RWPE2 (cell line): ENCODE measurements at regions not wholly inside any gene's neighbourhood (a gene's known extent, or its start where the extent isn't known, plus 50 kb on each side); places are given as distances from the start of the nearest gene placed in this dataset.

Experiments
- ATAC-seq: fragments of 200-7000 bp; cut with Tn5 transposase; 3 replicates; pipeline ENCODE4 v1.9.1; 2021; ENCODE audit warnings: low read depth
- DNase-seq: peaks from one replicate; pipeline ENCODE4 v3.0.0-alpha.2; 2020; ENCODE audit warnings: low spot score
- H3K27ac ChIP-seq: fragments of 450-650 bp; 2 replicates; pipeline ENCODE4 v1.5.1; 2017; ENCODE audit warnings: mild to moderate bottlenecking; ENCODE audit not compliant: poor library complexity, severe bottlenecking
- H3K27me3 ChIP-seq: fragments of 250-450 bp; sonication (Bioruptor Pico); 2 replicates; pipeline ENCODE4 v1.5.1; 2021; ENCODE audit warnings: mild to moderate bottlenecking, moderate library complexity; ENCODE audit not compliant: insufficient read depth, poor library complexity, severe bottlenecking
- H3K36me3 ChIP-seq: fragments of 250-450 bp; sonication (Bioruptor Pico); 2 replicates; pipeline ENCODE4 v1.5.1; 2020; ENCODE audit warnings: low read depth, mild to moderate bottlenecking, moderate library complexity
- H3K4me1 ChIP-seq: fragments of 250-450 bp; sonication (Bioruptor Pico); 2 replicates; pipeline ENCODE4 v1.5.1; 2021; ENCODE audit warnings: mild to moderate bottlenecking, moderate library complexity; ENCODE audit not compliant: insufficient read depth, poor library complexity, severe bottlenecking
- H3K4me3 ChIP-seq: fragments of 250-450 bp; sonication (Bioruptor Pico); 2 replicates; pipeline ENCODE4 v1.5.1; 2021; ENCODE audit warnings: mild to moderate bottlenecking, moderate library complexity; ENCODE audit not compliant: severe bottlenecking
- H3K9me3 ChIP-seq: fragments of 250-450 bp; sonication (Bioruptor Pico); 2 replicates; pipeline ENCODE4 v1.5.1; 2021; ENCODE audit warnings: mild to moderate bottlenecking, moderate library complexity; ENCODE audit not compliant: severe bottlenecking
- TF ChIP-seq, protein P1 (sequence below): fragments of 450-650 bp; IDR thresholded peaks from one replicate; pipeline ENCODE4 v1.5.1; 2017; ENCODE audit warnings: mild to moderate bottlenecking, moderate library complexity; ENCODE audit not compliant: poor library complexity, severe bottlenecking

DNA sequence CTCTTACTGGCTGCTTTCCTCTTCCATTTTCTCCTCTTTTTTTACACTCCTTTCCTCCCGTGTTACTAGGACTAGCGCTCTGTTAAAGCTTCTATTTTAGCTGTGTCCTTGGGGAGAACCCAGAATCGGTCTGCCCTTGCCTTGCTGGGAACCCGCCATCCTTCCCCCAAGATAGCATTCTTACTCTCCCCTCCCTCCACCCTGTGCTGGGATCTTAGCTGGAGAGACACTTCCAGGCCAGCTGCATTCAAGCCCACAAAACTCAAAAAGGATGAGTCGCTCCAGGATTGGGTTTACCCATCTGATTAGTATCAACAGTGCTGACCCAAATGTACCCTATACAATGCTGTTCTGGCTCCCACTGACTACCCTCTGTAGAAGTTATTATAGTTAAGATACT, 200.5 kb upstream of the ASIC2 start:
- Histone ChIP-seq H3K9me3 (no peaks in the 10 kb centered on the region), H3K4me3 (no peak overlapping the region), H3K27me3 (no peaks in the 10 kb centered on the region), H3K27ac (no peak overlapping the region), H3K4me1 (no peaks in the 10 kb centered on the region), H3K36me3 (no peaks in the 10 kb centered on the region)
- ATAC-seq (no peak), DNase-seq (no peak)
- TF ChIP-seq, protein P1, sequence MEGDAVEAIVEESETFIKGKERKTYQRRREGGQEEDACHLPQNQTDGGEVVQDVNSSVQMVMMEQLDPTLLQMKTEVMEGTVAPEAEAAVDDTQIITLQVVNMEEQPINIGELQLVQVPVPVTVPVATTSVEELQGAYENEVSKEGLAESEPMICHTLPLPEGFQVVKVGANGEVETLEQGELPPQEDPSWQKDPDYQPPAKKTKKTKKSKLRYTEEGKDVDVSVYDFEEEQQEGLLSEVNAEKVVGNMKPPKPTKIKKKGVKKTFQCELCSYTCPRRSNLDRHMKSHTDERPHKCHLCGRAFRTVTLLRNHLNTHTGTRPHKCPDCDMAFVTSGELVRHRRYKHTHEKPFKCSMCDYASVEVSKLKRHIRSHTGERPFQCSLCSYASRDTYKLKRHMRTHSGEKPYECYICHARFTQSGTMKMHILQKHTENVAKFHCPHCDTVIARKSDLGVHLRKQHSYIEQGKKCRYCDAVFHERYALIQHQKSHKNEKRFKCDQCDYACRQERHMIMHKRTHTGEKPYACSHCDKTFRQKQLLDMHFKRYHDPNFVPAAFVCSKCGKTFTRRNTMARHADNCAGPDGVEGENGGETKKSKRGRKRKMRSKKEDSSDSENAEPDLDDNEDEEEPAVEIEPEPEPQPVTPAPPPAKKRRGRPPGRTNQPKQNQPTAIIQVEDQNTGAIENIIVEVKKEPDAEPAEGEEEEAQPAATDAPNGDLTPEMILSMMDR = no peak

DNA sequence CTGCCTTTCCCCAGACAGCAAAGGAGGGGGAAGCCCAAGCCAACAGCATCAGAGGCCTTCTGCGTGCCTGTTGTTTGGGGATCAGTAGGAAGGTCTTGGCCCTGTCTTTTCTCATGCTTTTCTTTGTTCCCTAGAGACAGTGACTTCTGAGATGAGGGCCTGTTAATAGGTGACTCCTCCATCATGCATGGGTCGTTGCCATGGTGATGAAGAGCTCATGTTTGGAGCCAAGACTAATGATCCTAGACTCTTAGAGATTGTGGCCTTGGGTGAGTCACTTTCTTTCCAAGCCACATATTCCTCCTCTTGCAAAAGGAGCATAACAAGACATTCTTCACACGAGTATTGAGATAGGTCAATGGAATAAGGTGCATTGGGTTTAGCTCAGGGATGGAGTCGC, 201.1 kb upstream of the ASIC2 start:
- Histone ChIP-seq H3K27me3 (no peaks in the 10 kb centered on the region), H3K4me1 (no peaks in the 10 kb centered on the region), H3K4me3 (no peak overlapping the region), H3K27ac (no peak overlapping the region), H3K9me3 (no peaks in the 10 kb centered on the region), H3K36me3 (no peaks in the 10 kb centered on the region)
- DNase-seq = no peak
- TF ChIP-seq, protein P1 = no peak
- no peak for ATAC-seq

DNA sequence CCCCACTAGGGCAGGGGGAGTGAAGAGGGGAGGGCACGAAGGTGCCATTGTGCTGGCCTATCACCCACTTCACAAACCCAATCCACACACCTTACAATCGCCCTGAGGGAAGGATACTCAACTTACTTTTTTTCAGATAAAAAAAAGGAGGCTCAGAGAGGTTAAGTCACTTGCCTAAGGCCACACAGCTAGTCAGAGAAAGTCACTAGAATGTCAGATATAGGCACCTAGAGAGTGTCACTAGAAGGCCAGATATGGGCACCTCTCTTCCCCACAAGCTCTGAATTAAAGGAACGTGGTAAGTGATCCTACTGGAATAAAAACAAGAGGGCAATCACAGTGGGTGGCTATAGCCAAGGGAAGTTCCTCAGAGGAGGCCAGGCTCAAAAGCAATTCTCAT, 204.5 kb upstream of the ASIC2 start:
- H3K9me3 ChIP-seq = no peaks in the 10 kb centered on the region
- ATAC-seq = no peak
- TF ChIP-seq, protein P1 = no peak
- no peak overlapping the region for H3K4me3 ChIP-seq
- no peak overlapping the region for H3K27ac ChIP-seq
- H3K27me3 ChIP-seq = no peaks in the 10 kb centered on the region
- H3K4me1 ChIP-seq = no peaks in the 10 kb centered on the region
- DNase-seq = no peak
- no peaks in the 10 kb centered on the region for H3K36me3 ChIP-seq

DNA sequence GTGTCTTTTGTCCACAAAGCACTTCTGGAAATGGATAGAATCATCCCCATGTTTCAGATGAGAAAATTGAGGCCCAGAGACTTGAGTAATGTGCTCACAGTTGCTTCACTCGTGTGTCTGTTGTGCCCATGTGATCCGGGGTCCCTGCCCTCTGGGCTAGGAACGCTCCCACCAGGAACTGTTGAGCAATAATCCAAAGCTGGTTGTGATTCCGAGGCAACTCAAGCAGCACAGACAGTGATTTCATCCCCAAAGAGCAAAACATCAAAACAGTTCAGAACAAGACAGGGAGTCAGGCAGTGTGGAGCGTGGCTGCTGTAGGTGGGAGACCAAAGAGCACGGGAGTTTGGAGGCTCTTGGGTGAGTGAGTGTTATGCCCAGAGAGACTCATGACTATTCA, 205.0 kb upstream of the ASIC2 start:
- H3K4me1 ChIP-seq = no peaks in the 10 kb centered on the region
- H3K9me3 ChIP-seq = no peaks in the 10 kb centered on the region
- no peaks in the 10 kb centered on the region for H3K27me3 ChIP-seq
- ATAC-seq (no peak), DNase-seq (no peak)
- TF ChIP-seq, protein P1 = no peak
- no peak overlapping the region for H3K27ac ChIP-seq
- no peak overlapping the region for H3K4me3 ChIP-seq
- H3K36me3 ChIP-seq = no peaks in the 10 kb centered on the region

DNA sequence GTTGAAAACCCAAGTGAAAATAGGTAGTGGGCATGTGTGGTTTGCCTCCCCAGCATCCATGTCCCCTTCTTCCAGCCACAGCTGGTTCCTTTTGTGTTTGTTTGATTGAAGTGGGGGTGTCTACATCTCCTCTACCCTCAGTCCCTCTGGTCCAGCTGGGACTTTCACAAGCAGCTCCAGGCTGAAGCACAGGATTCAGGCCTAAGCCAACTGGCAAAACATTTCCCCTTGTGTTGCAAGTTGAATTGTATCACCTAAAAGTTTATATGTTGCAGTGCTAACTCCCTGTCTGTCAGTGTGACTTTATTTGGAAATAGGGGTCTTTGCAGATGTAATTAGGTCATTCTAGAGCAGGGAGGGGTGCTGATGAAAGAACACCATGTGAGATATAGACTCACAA, 205.9 kb upstream of the ASIC2 start:
- ATAC-seq = no peak
- H3K27ac ChIP-seq = no peak overlapping the region
- H3K4me1 ChIP-seq = no peaks in the 10 kb centered on the region
- no peak overlapping the region for H3K4me3 ChIP-seq
- H3K27me3 ChIP-seq = no peaks in the 10 kb centered on the region
- DNase-seq = no peak
- TF ChIP-seq, protein P1 = no peak
- no peaks in the 10 kb centered on the region for H3K36me3 ChIP-seq
- H3K9me3 ChIP-seq = no peaks in the 10 kb centered on the region
